HepG2 (cell line): ENCODE measurements at regions not wholly inside any gene's neighbourhood (a gene's known extent, or its start where the extent isn't known, plus 50 kb on each side); places are given as distances from the start of the nearest gene placed in this dataset.
A peak's percentile ranks its signal among the peaks of the same experiment; 100 is the strongest.

Experiments used
- ATAC-seq: fragments of 200-7000 bp; cut with Tn5 transposase; 3 replicates; pipeline ENCODE4 v1.9.1; 2020; ENCODE audit warnings: mild to moderate bottlenecking, moderate library complexity
- BruUV-seq: library from RNA; stranded (reverse); fragments of 400-500 nt; replicated peaks from 2 replicates; lab custom pipeline; 2021; lab: Mats Ljungman, UMichigan
- CTCF ChIA-PET: fragments of 300-600 bp; formaldehyde crosslinking; extraction: SDS; loops from one replicate; lab custom pipeline; 2021; ENCODE audit warnings: low total read pairs, inconsistent platforms, low intra/inter-chr PET ratio; lab: Yijun Ruan, JAX
- POLR2A ChIA-PET: fragments of 350-600 bp; sonication (Branson Sonifier 250); formaldehyde crosslinking; loops from one replicate; lab custom pipeline; 2020; ENCODE audit warnings: antibody characterized with exemption, inconsistent platforms; lab: Yijun Ruan, JAX
- DNase-seq: peaks from one replicate; pipeline ENCODE4 v3.0.0-alpha.2; 2015; ENCODE audit warnings: low spot score
- FAIRE-seq: peaks from 3 replicates; lab custom pipeline; 2011; peaks lifted over from hg19 to GRCh38; lab: Jason Lieb, UNC
- H2AFZ ChIP-seq: one replicate; pipeline ENCODE4 v1.6.1; 2011; ENCODE audit warnings: low read length, inconsistent platforms
- H3K27ac ChIP-seq: fragments of 300-600 bp; 3 replicates; pipeline ENCODE4 v1.8.0; 2011; ENCODE audit warnings: mixed run types, mild to moderate bottlenecking, mixed read lengths, low read length, inconsistent platforms; ENCODE audit not compliant: insufficient read depth; ENCODE audit errors: extremely low read length
- H3K27me3 ChIP-seq, 2 experiments: fragments of 200-600 bp in 1 of 2; 2 replicates in 1 of 2; 3 replicates in 1 of 2; pipeline versions ENCODE4 v1.6.0 to v1.8.0; 2011; ENCODE audit warnings: low read length in 2 of 2, mild to moderate bottlenecking in 2 of 2, moderate library complexity in 2 of 2, inconsistent platforms in 1 of 2; ENCODE audit not compliant: insufficient read depth in 2 of 2, control insufficient read depth in 1 of 2
- H3K36me3 ChIP-seq, 2 experiments: fragments of 200-600 bp in 1 of 2; replicated peaks in 1 of 2; 2 replicates in 1 of 2; 3 replicates in 1 of 2; pipeline versions ENCODE4 v1.5.1 to v1.8.0; 2011; ENCODE audit warnings: low read length in 2 of 2, inconsistent platforms in 1 of 2; ENCODE audit not compliant: insufficient read depth in 2 of 2, control insufficient read depth in 1 of 2
- H3K4me1 ChIP-seq: 2 replicates; pipeline ENCODE4 v1.5.1; 2012; ENCODE audit warnings: low read length, inconsistent platforms; ENCODE audit not compliant: insufficient read depth
- H3K4me2 ChIP-seq: 2 replicates; pipeline ENCODE4 v1.6.0; 2011; ENCODE audit warnings: low read depth, low read length, inconsistent platforms
- H3K4me3 ChIP-seq, 3 experiments: fragments of 200-600 bp in 1 of 3; sonication (generic), shearing (Covaris generic) in 1 of 3; replicated peaks in 1 of 3; 2 replicates each; pipeline ENCODE4 v1.5.1; 2011 to 2016; ENCODE audit warnings: low read length in 3 of 3, inconsistent platforms in 2 of 3, low read depth in 2 of 3, mild to moderate bottlenecking in 2 of 3, control low read depth in 1 of 3, mixed read lengths in 1 of 3; ENCODE audit not compliant: insufficient read depth in 1 of 3
- H3K79me2 ChIP-seq: one replicate; pipeline ENCODE4 v1.6.1; 2011; ENCODE audit warnings: low read length, inconsistent platforms; ENCODE audit not compliant: insufficient read depth
- H3K9ac ChIP-seq: 2 replicates; pipeline ENCODE4 v1.6.0; 2011; ENCODE audit warnings: mild to moderate bottlenecking, low read depth, low read length, inconsistent platforms; ENCODE audit not compliant: insufficient read depth
- H3K9me3 ChIP-seq: 2 replicates; pipeline ENCODE4 v1.5.1; 2012; ENCODE audit warnings: mild to moderate bottlenecking, low read length
- H4K20me1 ChIP-seq: 2 replicates; pipeline ENCODE4 v1.6.0; 2011; ENCODE audit warnings: inconsistent platforms, mild to moderate bottlenecking, low read length, moderate library complexity; ENCODE audit not compliant: insufficient read depth
- GMEB1 ChIP-seq: sonication (generic); formaldehyde crosslinking; IDR thresholded peaks from 2 replicates; pipeline ENCODE4 v1.5.1; 2020; ENCODE audit warnings: missing genetic modification reagents, mild to moderate bottlenecking, borderline replicate concordance
- HOXA7 ChIP-seq: sonication (generic); formaldehyde crosslinking; IDR thresholded peaks from 2 replicates; pipeline ENCODE4 v1.8.1; 2022; ENCODE audit warnings: mild to moderate bottlenecking, missing genetic modification reagents, moderate library complexity
- KDM4B ChIP-seq: sonication (generic); formaldehyde crosslinking; IDR thresholded peaks from 2 replicates; pipeline ENCODE4 v1.4.0; 2020; ENCODE audit warnings: missing genetic modification reagents
- KDM5B ChIP-seq: sonication (generic); formaldehyde crosslinking; IDR thresholded peaks from 2 replicates; pipeline ENCODE4 v1.4.0; 2020; ENCODE audit warnings: missing genetic modification reagents, mild to moderate bottlenecking, borderline replicate concordance
- MAFF ChIP-seq: IDR thresholded peaks from 2 replicates; pipeline ENCODE4 v1.6.1; 2011; ENCODE audit warnings: low read depth, low read length, improper control_type of control experiment
- MAFK ChIP-seq, 2 experiments: IDR thresholded peaks in 1 of 2; conservative IDR thresholded peaks in 1 of 2; 2 replicates each; pipeline ENCODE4 v1.6.1; 2011; ENCODE audit warnings: improper control_type of control experiment in 2 of 2, low read length in 2 of 2
- NFE2L1 ChIP-seq: sonication (generic); formaldehyde crosslinking; IDR thresholded peaks from 2 replicates; pipeline ENCODE4 v1.4.0; 2020; ENCODE audit warnings: missing genetic modification reagents, mild to moderate bottlenecking, borderline replicate concordance
- NFKB2 ChIP-seq: sonication (generic); formaldehyde crosslinking; IDR thresholded peaks from 2 replicates; pipeline ENCODE4 v1.4.0; 2020; ENCODE audit warnings: missing genetic modification reagents, borderline replicate concordance
- NRL ChIP-seq: sonication (generic); formaldehyde crosslinking; IDR thresholded peaks from 2 replicates; pipeline ENCODE4 v1.5.0; 2020; ENCODE audit warnings: missing genetic modification reagents, mild to moderate bottlenecking, moderate library complexity, borderline replicate concordance
- PBX2 ChIP-seq: IDR thresholded peaks from 2 replicates; pipeline ENCODE4 v1.6.1; 2016; ENCODE audit warnings: control low read depth
- POLR2AphosphoS5 ChIP-seq: IDR thresholded peaks from 2 replicates; pipeline ENCODE4 v1.6.1; 2012; ENCODE audit warnings: low read depth, low read length
- SMAD3 ChIP-seq: sonication (generic); formaldehyde crosslinking; IDR thresholded peaks from 2 replicates; pipeline ENCODE4 v1.4.0; 2020; ENCODE audit warnings: missing genetic modification reagents
- SP5 ChIP-seq: IDR thresholded peaks from 2 replicates; pipeline ENCODE4 v1.6.1; 2016; ENCODE audit warnings: low read depth, borderline replicate concordance
- SRSF9 ChIP-seq: fragments of 200-400 bp; formaldehyde crosslinking; IDR thresholded peaks from 2 replicates; pipeline ENCODE4 v1.6.1; 2018; ENCODE audit warnings: borderline replicate concordance, mild to moderate bottlenecking, low read depth, low read length; ENCODE audit not compliant: insufficient read depth, poor library complexity, severe bottlenecking
- ZFAT ChIP-seq: sonication (generic); formaldehyde crosslinking; conservative IDR thresholded peaks from 2 replicates; pipeline ENCODE4 v1.8.1; 2023; ENCODE audit warnings: missing genetic modification reagents, inconsistent platforms
- ZNF678 ChIP-seq: sonication (generic); formaldehyde crosslinking; IDR thresholded peaks from 2 replicates; pipeline ENCODE4 v1.4.0; 2020; ENCODE audit warnings: mild to moderate bottlenecking, missing genetic modification reagents
- ZNF878 ChIP-seq: sonication (generic); formaldehyde crosslinking; IDR thresholded peaks from 2 replicates; pipeline ENCODE4 v1.8.1; 2023; ENCODE audit warnings: mild to moderate bottlenecking, missing genetic modification reagents, moderate library complexity
- ZSCAN25 ChIP-seq: sonication (generic); formaldehyde crosslinking; IDR thresholded peaks from 2 replicates; pipeline ENCODE4 v1.8.0; 2022; ENCODE audit warnings: mild to moderate bottlenecking, missing genetic modification reagents
- WGBS: methylation state at CpG from one replicate; pipeline ENCODE4 v1.1.6; 2017; ENCODE audit warnings: low lambda C conversion rate; 5-methylcytosine and 5-hydroxymethylcytosine counted together
- in situ Hi-C: cut with HindIII; loops from 2 replicates; pipeline ENCODE4 v1.10.0; 2017; ENCODE audit warnings: low pct_unique_long_range_greater_than_20kb; ENCODE audit not compliant: extremely low pct_ligation_motif_present
- intact Hi-C: fragments of 100-400 bp; cut with micrococcal nuclease; formaldehyde crosslinking; loops from one replicate; pipeline ENCODE4 v1.10.0; 2022; ENCODE audit not compliant: unreplicated experiment

- ATAC-seq (no peak), DNase-seq (no peak), FAIRE-seq (no peak)
- Histone ChIP-seq H3K79me2 (no peaks in the 10 kb centered on the region), H3K4me1 (no peaks in the 10 kb centered on the region), H3K4me2 (no peak overlapping the region), H4K20me1 (no peaks in the 10 kb centered on the region), H3K9ac (no peak overlapping the region), H3K27ac (no peak overlapping the region), H3K4me3 (no peak overlapping the region), H3K36me3 (no peaks in the 10 kb centered on the region), H3K27me3 (no peaks in the 10 kb centered on the region), H3K9me3 (no peaks in the 10 kb centered on the region), H2AFZ (no peak overlapping the region)
- WGBS = 5% methylated on average over 1 of the region's 1 CpG
- TF ChIP-seq MAFF (peak; percentile 65), NRL (CRISPR knock-in tag) (no peak), MAFK (conservative IDR thresholded peaks at IDR 0.05 in 1 of 2, IDR thresholded peaks at IDR 0.05 in 1 of 2; ENCODE audit: low read length in 2 of 2) (peak; percentile 47 to 70)
- ChIA-PET CTCF (no interaction called here), POLR2A (no interaction called here)
- intact Hi-C loops (no loop called here), in situ Hi-C loops (no loop called here)
- no TSS peak for BruUV-seq
These were observed 376.6 kb downstream of the TMA16 start for GRCh38 chr4:163871078-163871477.

GRCh38 chr4:163875327-163875726, 380.8 kb downstream of the TMA16 start:
- ATAC-seq (no peak), DNase-seq (no peak), FAIRE-seq (no peak)
- no peak overlapping the region for H3K27ac ChIP-seq
- no peaks in the 10 kb centered on the region for H4K20me1 ChIP-seq
- no peaks in the 10 kb centered on the region for H3K9me3 ChIP-seq
- no peak overlapping the region for H2AFZ ChIP-seq
- no peak overlapping the region for H3K9ac ChIP-seq
- H3K79me2 ChIP-seq = no peaks in the 10 kb centered on the region
- H3K4me3 ChIP-seq = no peak overlapping the region
- no peak overlapping the region for H3K4me2 ChIP-seq
- intact Hi-C loops (no loop called here), in situ Hi-C loops (no loop called here)
- H3K4me1 ChIP-seq = no peaks in the 10 kb centered on the region
- WGBS = 11% methylated on average over 4 of the region's 4 CpGs
- CTCF ChIA-PET = no interaction called here
- H3K36me3 ChIP-seq = no peaks in the 10 kb centered on the region
- no peaks in the 10 kb centered on the region; a peak in 1 of 5 replicates for H3K27me3 ChIP-seq
- BruUV-seq = no TSS peak
- POLR2A ChIA-PET = no interaction called here
- TF ChIP-seq SMAD3 (no peak), ZNF878 (no peak), ZNF678 (CRISPR knock-in tag) (no peak), ZSCAN25 (CRISPR knock-in tag) (no peak), HOXA7 (CRISPR knock-in tag) (no peak), NFKB2 (CRISPR knock-in tag) (no peak), POLR2AphosphoS5 (no peak), SP5 (CRISPR knock-in tag) (no peak), SRSF9 (no peak), PBX2 (CRISPR knock-in tag) (no peak), GMEB1 (CRISPR knock-in tag) (no peak), KDM4B (CRISPR knock-in tag) (no peak), KDM5B (no peak), NFE2L1 (CRISPR knock-in tag) (no peak), ZFAT (CRISPR knock-in tag) (no peak)
